Epithelial cell of esophagus (primary cell): ENCODE measurements at regions not wholly inside any gene's neighbourhood (a gene's known extent, or its start where the extent isn't known, plus 50 kb on each side); places are given as distances from the start of the nearest gene placed in this dataset.

Source experiments
- DNase-seq: peaks from one replicate; pipeline ENCODE4 v3.0.0; 2010; ENCODE audit warnings: low read depth
- H3K4me3 ChIP-seq: 2 replicates; pipeline ENCODE4 v1.5.1; 2011; ENCODE audit warnings: mild to moderate bottlenecking, low read length, control low read depth
- TF ChIP-seq, protein P1 (sequence below): IDR thresholded peaks from 2 replicates; pipeline ENCODE4 v1.5.1; 2011; ENCODE audit warnings: low read depth, mild to moderate bottlenecking, low read length, control low read depth, inconsistent platforms; ENCODE audit not compliant: insufficient read depth; ENCODE audit errors: missing control alignments

DNA sequence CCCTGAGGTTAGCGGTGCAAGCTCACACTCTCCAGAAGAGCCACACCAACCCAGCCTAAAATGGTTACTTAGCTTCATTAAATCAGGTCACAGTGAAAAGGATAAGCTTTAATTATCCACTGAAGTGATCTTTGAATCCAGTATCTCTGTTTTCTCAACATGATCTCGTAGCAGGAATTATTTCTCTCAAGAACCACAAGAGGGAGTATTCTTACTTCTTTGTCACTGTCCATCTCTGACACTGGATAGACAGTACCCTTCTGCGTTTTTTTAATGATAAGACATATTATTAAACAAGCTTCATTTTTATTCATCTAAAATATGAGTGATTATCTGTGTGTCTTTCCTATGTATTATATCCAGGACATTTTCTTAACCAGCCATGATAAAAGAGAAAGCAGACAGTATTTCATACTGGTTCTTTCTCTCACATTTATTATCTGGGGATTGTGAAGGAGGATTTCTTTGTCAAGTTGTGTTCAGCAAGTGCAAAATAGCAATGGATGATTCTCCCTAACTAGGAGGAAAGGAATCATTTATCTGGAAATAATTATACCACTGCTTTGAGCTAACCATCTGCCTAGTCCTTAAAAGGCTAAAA is 105.4 kb upstream of the CCDC54 start:
- TF ChIP-seq, protein P1, sequence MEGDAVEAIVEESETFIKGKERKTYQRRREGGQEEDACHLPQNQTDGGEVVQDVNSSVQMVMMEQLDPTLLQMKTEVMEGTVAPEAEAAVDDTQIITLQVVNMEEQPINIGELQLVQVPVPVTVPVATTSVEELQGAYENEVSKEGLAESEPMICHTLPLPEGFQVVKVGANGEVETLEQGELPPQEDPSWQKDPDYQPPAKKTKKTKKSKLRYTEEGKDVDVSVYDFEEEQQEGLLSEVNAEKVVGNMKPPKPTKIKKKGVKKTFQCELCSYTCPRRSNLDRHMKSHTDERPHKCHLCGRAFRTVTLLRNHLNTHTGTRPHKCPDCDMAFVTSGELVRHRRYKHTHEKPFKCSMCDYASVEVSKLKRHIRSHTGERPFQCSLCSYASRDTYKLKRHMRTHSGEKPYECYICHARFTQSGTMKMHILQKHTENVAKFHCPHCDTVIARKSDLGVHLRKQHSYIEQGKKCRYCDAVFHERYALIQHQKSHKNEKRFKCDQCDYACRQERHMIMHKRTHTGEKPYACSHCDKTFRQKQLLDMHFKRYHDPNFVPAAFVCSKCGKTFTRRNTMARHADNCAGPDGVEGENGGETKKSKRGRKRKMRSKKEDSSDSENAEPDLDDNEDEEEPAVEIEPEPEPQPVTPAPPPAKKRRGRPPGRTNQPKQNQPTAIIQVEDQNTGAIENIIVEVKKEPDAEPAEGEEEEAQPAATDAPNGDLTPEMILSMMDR: peak; percentile 58
- DNase-seq: peak; percentile 48

DNA sequence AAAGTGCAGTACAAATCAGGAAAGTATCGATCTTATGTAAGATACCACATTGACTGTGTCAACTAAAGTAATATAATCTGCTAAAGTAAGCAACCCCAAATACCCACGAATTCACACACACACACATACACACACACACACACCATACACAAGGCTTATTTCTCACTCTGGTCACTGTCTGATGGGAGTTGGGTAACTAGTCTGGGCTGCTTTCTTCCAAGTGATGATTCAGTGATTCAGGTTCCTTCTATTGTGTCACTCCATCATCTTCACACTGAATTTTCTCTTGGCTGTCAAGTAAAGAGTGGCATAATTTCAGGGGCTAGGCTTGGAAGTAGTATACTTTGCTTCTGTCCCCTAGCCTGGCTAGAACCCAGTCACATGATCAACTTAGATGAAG is 104.8 kb upstream of the CCDC54 start:
- TF ChIP-seq, protein P1: no peak
- DNase-seq: peak; percentile 81
- H3K4me3 ChIP-seq: no peak overlapping the region

More for the DNA sequence above, 105.4 kb upstream of the CCDC54 start:
- H3K4me3 ChIP-seq: no peak overlapping the region

DNA sequence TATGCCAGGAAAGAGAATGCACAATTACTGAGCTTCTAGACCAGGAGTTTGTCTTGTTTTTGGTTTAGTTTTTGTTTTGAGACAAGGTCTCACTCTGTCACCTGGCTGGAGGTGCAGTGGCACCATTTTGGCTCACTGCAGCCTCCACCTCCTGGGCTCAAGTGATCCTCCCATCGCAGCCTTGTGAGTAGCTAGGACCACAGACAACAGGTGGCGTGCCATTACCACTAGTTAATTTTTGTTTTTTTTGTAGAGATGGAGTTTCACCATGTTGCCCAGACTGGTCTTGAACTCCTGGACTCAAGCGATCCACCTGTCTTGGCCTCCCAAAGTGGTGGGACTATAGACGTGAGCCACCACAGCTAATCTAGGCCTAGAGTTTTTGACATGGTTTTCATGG is 104.4 kb upstream of the CCDC54 start:
- no peak overlapping the region for H3K4me3 ChIP-seq
- TF ChIP-seq, protein P1: no peak
- DNase-seq: no peak

DNA sequence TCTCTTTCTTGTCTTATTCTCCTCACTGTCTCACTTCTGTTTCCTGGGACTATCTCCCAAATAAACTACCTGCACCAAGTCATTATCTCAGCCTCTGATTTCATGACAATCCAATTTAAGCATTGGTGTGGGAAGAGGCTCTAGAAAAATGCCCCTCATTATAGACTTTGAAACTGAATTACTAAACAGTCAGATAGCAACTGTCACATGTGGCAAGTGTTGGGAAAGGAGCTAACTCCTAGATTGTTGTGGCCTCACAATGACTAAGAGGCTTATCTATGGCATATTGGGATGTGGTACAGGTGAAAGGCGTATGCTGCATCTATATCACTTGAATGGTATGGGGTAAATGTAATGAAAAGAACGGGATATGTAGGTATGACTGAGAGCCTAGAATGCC is 103.5 kb upstream of the CCDC54 start:
- TF ChIP-seq, protein P1: no peak
- H3K4me3 ChIP-seq: no peak overlapping the region
- no peak for DNase-seq

DNA sequence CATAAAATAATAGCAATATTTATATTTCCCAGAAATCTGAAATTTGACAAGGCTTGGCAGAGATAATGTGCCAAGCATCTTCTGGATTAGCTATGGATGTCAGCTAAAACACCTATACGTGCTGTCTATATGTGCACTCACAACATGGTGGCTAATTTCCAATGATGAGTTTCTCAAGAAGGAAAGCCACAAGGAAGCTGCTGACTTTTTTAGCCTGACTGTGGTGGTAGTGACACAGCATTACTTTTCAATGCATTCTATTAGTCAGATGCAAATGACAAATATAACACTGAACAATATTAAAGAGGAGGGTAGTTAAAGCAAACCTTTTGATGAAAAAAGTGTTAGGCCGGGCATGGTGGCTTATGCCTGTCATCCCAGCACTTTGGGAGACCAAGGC is 101.7 kb upstream of the CCDC54 start:
- TF ChIP-seq, protein P1: no peak
- DNase-seq: no peak
- no peak overlapping the region for H3K4me3 ChIP-seq

DNA sequence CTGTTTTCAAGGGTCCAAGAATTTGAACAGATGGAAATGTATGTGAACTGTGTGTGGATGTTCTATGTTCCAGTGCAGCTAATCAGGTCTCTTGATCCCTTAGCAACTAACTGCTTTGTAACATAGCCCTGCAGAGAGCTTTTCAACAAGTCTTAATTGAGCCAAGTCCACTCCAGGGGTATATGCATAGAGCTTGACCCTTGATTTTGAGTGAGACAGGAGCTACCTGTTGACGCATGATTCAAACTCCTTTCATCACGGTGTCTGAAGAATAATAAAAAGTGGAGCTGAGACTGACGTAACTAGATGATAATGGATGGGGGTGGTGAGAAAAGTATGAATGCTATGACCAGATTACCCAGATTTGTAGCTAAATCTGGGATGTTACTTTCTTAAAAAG is 93.3 kb upstream of the CCDC54 start:
- DNase-seq: peak; percentile 30
- no peak overlapping the region for H3K4me3 ChIP-seq
- TF ChIP-seq, protein P1: no peak

DNA sequence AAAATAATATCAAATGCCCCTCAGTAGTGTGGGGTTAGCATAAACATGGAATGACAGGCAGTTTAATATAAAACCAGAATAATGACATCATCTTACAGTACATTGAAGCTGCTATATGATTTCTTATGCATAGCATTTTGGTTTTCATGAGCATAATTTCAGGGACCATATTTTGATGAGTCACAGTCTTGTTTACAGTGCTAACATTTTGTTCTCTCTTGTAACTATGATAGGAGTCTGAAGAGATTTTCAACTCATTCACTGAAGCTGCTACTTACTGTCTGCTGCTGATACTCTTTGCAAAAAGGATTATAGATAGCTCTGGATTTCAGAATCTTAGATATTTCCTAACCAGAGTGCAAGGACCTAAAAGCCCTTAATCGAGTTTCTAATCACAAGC is 92.6 kb upstream of the CCDC54 start:
- TF ChIP-seq, protein P1: no peak
- peak; percentile 48 for DNase-seq
- H3K4me3 ChIP-seq: no peak overlapping the region
